ENCODE measurements at regions not wholly inside any gene's neighbourhood (a gene's known extent, or its start where the extent isn't known, plus 50 kb on each side); places are given as distances from the start of the nearest gene placed in this dataset.

- TF ChIP-seq ZC3H10 (CRISPR knock-in tag; IDR thresholded peaks at IDR 0.05), result no peak
- peak; percentile 19; the same call in 1 of the 3 replicates for ATAC-seq
These were observed 784.1 kb upstream of the TBX3 start for GRCh38 chr12:115468087-115468510.

- ATAC-seq, result no peak
- TF ChIP-seq ISL1 (CRISPR knock-in tag; IDR thresholded peaks at IDR 0.05) (peak; percentile 39; the same call in 1 of the 2 replicates), TCF4 (CRISPR knock-in tag; IDR thresholded peaks at IDR 0.05; ENCODE audit: borderline replicate concordance) (no peak)
These were observed 783.6 kb upstream of the TBX3 start for GRCh38 chr12:115467531-115467930.

- ATAC-seq, result no peak
- TF ChIP-seq ISL1 (CRISPR knock-in tag; IDR thresholded peaks at IDR 0.05) (no peak), RARB (CRISPR knock-in tag; IDR thresholded peaks at IDR 0.05) (no peak), ZC3H10 (CRISPR knock-in tag; IDR thresholded peaks at IDR 0.05) (no peak), PATZ1 (CRISPR knock-in tag; IDR thresholded peaks at IDR 0.05; ENCODE audit: borderline replicate concordance) (no peak), ESRRG (CRISPR knock-in tag; IDR thresholded peaks at IDR 0.05) (no peak), BACH2 (CRISPR knock-in tag; IDR thresholded peaks at IDR 0.05; ENCODE audit: borderline replicate concordance) (no peak), OSR1 (CRISPR knock-in tag; IDR thresholded peaks at IDR 0.05) (no peak), TOX (CRISPR knock-in tag; IDR thresholded peaks at IDR 0.05; ENCODE audit: borderline replicate concordance) (no peak), TCF4 (CRISPR knock-in tag; IDR thresholded peaks at IDR 0.05; ENCODE audit: borderline replicate concordance) (no peak), ZFP30 (CRISPR knock-in tag; IDR thresholded peaks at IDR 0.05) (no peak), ARNTL (CRISPR knock-in tag; IDR thresholded peaks at IDR 0.05; ENCODE audit: borderline replicate concordance, low read depth) (no peak), POU6F1 (CRISPR knock-in tag; IDR thresholded peaks at IDR 0.05; ENCODE audit: borderline replicate concordance, low read depth) (no peak), PPARA (CRISPR knock-in tag; IDR thresholded peaks at IDR 0.05; ENCODE audit: borderline replicate concordance) (no peak), ZNF8 (CRISPR knock-in tag; IDR thresholded peaks at IDR 0.05) (no peak), SNAI2 (CRISPR knock-in tag; IDR thresholded peaks at IDR 0.05) (no peak), GLIS3 (CRISPR knock-in tag; IDR thresholded peaks at IDR 0.05) (no peak), ZNF565 (CRISPR knock-in tag; conservative IDR thresholded peaks at IDR 0.05; ENCODE audit: low read depth) (no peak)
These were observed 782.1 kb upstream of the TBX3 start for GRCh38 chr12:115466076-115466475.

- TF ChIP-seq GLIS3 (CRISPR knock-in tag; IDR thresholded peaks at IDR 0.05) (no peak), ARNTL (CRISPR knock-in tag; IDR thresholded peaks at IDR 0.05; ENCODE audit: borderline replicate concordance, low read depth) (no peak), POU6F1 (CRISPR knock-in tag; IDR thresholded peaks at IDR 0.05; ENCODE audit: borderline replicate concordance, low read depth) (no peak)
- no peak for ATAC-seq
These were observed 780.7 kb upstream of the TBX3 start for GRCh38 chr12:115464661-115465060.

- ATAC-seq, result no peak
- no peak for TF ChIP-seq GLIS3 (CRISPR knock-in tag; IDR thresholded peaks at IDR 0.05)
- TF ChIP-seq TCF4 (CRISPR knock-in tag; IDR thresholded peaks at IDR 0.05; ENCODE audit: borderline replicate concordance), result no peak
These were observed 780.2 kb upstream of the TBX3 start for GRCh38 chr12:115464111-115464581.

GRCh38 chr12:115461401-115461800, 777.4 kb upstream of the TBX3 start:
- ATAC-seq, result no peak
- TF ChIP-seq CSDC2 (CRISPR knock-in tag; IDR thresholded peaks at IDR 0.05) (no peak), PATZ1 (CRISPR knock-in tag; IDR thresholded peaks at IDR 0.05; ENCODE audit: borderline replicate concordance) (no peak), CREB5 (CRISPR knock-in tag; IDR thresholded peaks at IDR 0.05; ENCODE audit: low read depth) (no peak), PPARA (CRISPR knock-in tag; IDR thresholded peaks at IDR 0.05; ENCODE audit: borderline replicate concordance) (no peak), POU6F1 (CRISPR knock-in tag; IDR thresholded peaks at IDR 0.05; ENCODE audit: borderline replicate concordance, low read depth) (no peak), ZFP3 (CRISPR knock-in tag; IDR thresholded peaks at IDR 0.05) (no peak), ARNTL (CRISPR knock-in tag; IDR thresholded peaks at IDR 0.05; ENCODE audit: borderline replicate concordance, low read depth) (no peak), ZNF565 (CRISPR knock-in tag; conservative IDR thresholded peaks at IDR 0.05; ENCODE audit: low read depth) (no peak), TOX (CRISPR knock-in tag; IDR thresholded peaks at IDR 0.05; ENCODE audit: borderline replicate concordance) (no peak)
